Bronchial epithelial cell (primary cell): ENCODE measurements at regions not wholly inside any gene's neighbourhood (a gene's known extent, or its start where the extent isn't known, plus 50 kb on each side); places are given as distances from the start of the nearest gene placed in this dataset.
A peak's percentile ranks its signal among the peaks of the same experiment; 100 is the strongest.

Experiments used
- DNase-seq: peaks from one replicate; pipeline ENCODE4 v3.0.0-alpha.2; 2010; ENCODE audit warnings: low read depth
- FAIRE-seq: peaks from 2 replicates; lab custom pipeline; 2011; peaks lifted over from hg19 to GRCh38; lab: Jason Lieb, UNC
- H3K27me3 ChIP-seq: 2 replicates; pipeline ENCODE4 v1.5.1; 2011; ENCODE audit warnings: low read length; ENCODE audit not compliant: control insufficient read depth, insufficient read depth
- H3K36me3 ChIP-seq: 2 replicates; pipeline ENCODE4 v1.5.1; 2011; ENCODE audit warnings: low read length; ENCODE audit not compliant: control insufficient read depth, insufficient read depth
- H3K4me3 ChIP-seq: 2 replicates; pipeline ENCODE4 v1.5.1; 2011; ENCODE audit warnings: mild to moderate bottlenecking, low read depth, low read length, control low read depth
- CTCF ChIP-seq: IDR thresholded peaks from 2 replicates; pipeline ENCODE4 v1.5.1; 2011; ENCODE audit warnings: mild to moderate bottlenecking, moderate library complexity, low read length, control low read depth, inconsistent platforms; ENCODE audit not compliant: insufficient read depth, severe bottlenecking

GRCh38 chr2:83756219-83756618, 702.9 kb downstream of the SUCLG1 start:
- DNase-seq (no peak), FAIRE-seq (no peak)
- H3K4me3 ChIP-seq: no peak overlapping the region
- no peaks in the 10 kb centered on the region for H3K36me3 ChIP-seq
- no peaks in the 10 kb centered on the region for H3K27me3 ChIP-seq
- TF ChIP-seq CTCF: no peak

DNA sequence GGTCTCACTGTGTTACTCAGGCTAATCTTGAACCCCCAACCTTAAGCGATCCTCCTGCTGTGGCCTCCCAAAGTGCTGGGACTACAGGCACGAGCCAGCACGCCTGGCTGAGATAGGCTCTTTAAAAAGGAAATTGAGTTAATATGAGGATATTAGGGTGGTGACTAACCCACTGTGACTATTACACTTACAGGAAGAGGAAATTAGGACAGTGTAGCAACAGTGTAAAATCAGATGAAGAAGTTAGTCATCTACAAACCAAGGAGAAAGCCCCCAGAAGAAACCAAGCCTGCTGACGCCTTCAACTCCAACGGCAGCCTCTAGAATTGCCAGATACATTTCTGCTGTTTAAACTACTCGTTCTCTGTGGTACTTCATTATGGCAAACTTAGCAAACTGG, 711.9 kb downstream of the SUCLG1 start:
- Histone ChIP-seq H3K27me3 (no peaks in the 10 kb centered on the region), H3K4me3 (no peak overlapping the region), H3K36me3 (no peaks in the 10 kb centered on the region)
- DNase-seq: peak; percentile 76
- TF ChIP-seq CTCF: no peak
- FAIRE-seq: no peak

GRCh38 chr2:83744855-83745254, 714.2 kb downstream of the SUCLG1 start:
- no peak for TF ChIP-seq CTCF
- DNase-seq (no peak), FAIRE-seq (no peak)
- Histone ChIP-seq H3K36me3 (no peaks in the 10 kb centered on the region), H3K27me3 (no peaks in the 10 kb centered on the region), H3K4me3 (no peak overlapping the region)

DNA sequence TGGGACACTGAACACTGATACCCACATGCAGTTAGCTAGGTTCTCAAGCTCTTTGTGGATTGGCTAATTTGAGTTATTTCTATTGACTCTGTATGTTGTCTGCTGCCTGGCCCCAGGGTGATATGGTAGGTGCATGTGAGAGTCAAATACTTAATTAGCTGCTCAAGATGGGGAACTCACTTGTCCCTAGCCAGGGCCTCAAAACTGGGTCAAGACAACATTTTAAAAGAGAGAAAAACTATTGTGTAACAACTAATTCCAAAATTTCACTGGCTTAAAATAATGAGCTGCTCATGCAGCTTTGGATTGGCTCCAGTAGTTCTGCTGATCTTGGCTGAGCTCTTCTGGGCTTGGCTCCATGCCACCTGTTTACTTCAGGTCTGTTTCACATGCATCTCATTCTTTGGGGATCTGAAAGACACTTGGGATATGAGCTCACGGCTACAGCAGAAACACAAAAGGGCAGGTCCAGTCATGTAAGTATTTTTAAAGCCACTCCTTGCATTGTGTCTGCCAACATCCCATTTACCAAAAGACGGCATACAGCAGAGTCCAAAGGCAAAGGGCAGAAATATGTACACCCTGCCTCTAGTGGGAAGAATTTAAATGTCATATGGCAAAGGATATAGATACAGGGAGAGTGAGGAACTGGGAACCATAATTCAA, 716.8 kb downstream of the SUCLG1 start:
- peak; percentile 23 for FAIRE-seq
- Histone ChIP-seq H3K4me3 (no peak overlapping the region), H3K36me3 (no peaks in the 10 kb centered on the region), H3K27me3 (no peaks in the 10 kb centered on the region)
- peak; percentile 52 for TF ChIP-seq CTCF
- peak; percentile 95 for DNase-seq

GRCh38 chr2:83730223-83730622, 728.9 kb downstream of the SUCLG1 start:
- Histone ChIP-seq H3K36me3 (no peaks in the 10 kb centered on the region), H3K4me3 (no peak overlapping the region), H3K27me3 (no peaks in the 10 kb centered on the region)
- FAIRE-seq (peak; percentile 32), DNase-seq (peak; percentile 32)
- no peak for TF ChIP-seq CTCF

- no peak for TF ChIP-seq CTCF
- DNase-seq (no peak), FAIRE-seq (no peak)
- Histone ChIP-seq H3K36me3 (no peaks in the 10 kb centered on the region), H3K27me3 (no peaks in the 10 kb centered on the region), H3K4me3 (no peak overlapping the region)
Observed at GRCh38 chr2:83725735-83726134, 733.3 kb downstream of the SUCLG1 start.
